Breast epithelium (tissue), 3 donors: ENCODE measurements at regions not wholly inside any gene's neighbourhood (a gene's known extent, or its start where the extent isn't known, plus 50 kb on each side); places are given as distances from the start of the nearest gene placed in this dataset.

Source experiments
- POLR2AphosphoS5 ChIP-seq, 3 donors: sonication (generic); formaldehyde crosslinking; IDR thresholded peaks; one replicate each; pipeline ENCODE4 v1.6.1; 2017; ENCODE audit warnings: antibody characterized with exemption in 3 of 3
- TF ChIP-seq, protein P1 (sequence below), 3 donors: fragments of 450-650 bp; IDR thresholded peaks; one replicate each; pipeline ENCODE4 v1.5.1; 2016 to 2017; ENCODE audit warnings: antibody characterized with exemption in 3 of 3, mild to moderate bottlenecking in 3 of 3, moderate library complexity in 3 of 3

DNA sequence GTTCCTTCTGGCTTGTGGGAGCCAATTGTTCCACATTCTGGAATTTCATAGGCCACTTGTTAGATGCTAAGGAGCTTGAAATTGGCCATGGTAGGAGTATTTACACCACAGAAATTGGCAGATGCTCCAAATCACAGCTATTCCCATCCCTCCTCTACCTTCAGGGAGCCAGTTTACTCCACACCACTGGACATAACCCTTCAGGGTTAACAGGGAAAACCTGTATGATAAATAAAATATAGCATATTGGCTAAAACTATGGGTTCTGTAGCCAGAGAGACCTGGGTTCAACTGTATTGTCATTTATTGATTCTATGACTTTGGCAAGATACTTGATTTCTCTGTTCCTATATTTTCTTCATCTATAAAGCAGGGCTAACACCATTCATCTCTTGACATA lies 384.2 kb upstream of the PROK2 start:
- TF ChIP-seq POLR2AphosphoS5 (IDR thresholded peaks at IDR 0.05): no peak
- TF ChIP-seq, protein P1, sequence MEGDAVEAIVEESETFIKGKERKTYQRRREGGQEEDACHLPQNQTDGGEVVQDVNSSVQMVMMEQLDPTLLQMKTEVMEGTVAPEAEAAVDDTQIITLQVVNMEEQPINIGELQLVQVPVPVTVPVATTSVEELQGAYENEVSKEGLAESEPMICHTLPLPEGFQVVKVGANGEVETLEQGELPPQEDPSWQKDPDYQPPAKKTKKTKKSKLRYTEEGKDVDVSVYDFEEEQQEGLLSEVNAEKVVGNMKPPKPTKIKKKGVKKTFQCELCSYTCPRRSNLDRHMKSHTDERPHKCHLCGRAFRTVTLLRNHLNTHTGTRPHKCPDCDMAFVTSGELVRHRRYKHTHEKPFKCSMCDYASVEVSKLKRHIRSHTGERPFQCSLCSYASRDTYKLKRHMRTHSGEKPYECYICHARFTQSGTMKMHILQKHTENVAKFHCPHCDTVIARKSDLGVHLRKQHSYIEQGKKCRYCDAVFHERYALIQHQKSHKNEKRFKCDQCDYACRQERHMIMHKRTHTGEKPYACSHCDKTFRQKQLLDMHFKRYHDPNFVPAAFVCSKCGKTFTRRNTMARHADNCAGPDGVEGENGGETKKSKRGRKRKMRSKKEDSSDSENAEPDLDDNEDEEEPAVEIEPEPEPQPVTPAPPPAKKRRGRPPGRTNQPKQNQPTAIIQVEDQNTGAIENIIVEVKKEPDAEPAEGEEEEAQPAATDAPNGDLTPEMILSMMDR (IDR thresholded peaks at IDR 0.05): no peak
